ENCODE measurements at regions not wholly inside any gene's neighbourhood (a gene's known extent, or its start where the extent isn't known, plus 50 kb on each side); places are given as distances from the start of the nearest gene placed in this dataset.

GRCh38 chr5:97452646-97453045 lies 269.6 kb upstream of the RIOK2 start:
- H3K4me1 ChIP-seq (ENCODE audit: insufficient read depth, low read length), result no peaks in the 10 kb centered on the region
- no peak overlapping the region for H3K27ac ChIP-seq (ENCODE audit: low read depth in 1 of 2, low read length in 2 of 2)
- H3K27ac Mint-ChIP-seq, result no peak overlapping the region
- H3K4me1 Mint-ChIP-seq (ENCODE audit: low read depth), result no peaks in the 10 kb centered on the region
- no peaks in the 10 kb centered on the region for H3K36me3 ChIP-seq (ENCODE audit: insufficient read depth, low read length)
- ATAC-seq (ENCODE audit: poor library complexity) (no peak), DNase-seq (no peak)
- H3K9me3 ChIP-seq (ENCODE audit: control insufficient read depth in 1 of 2, insufficient read depth in 1 of 2, low read length in 2 of 2), result no peaks in the 10 kb centered on the region
- POLR2A ChIA-PET, result no interaction called here
- intact Hi-C loops (cut with DNase I, micrococcal nuclease), result no loop called here
- H3K4me3 ChIP-seq (ENCODE audit: low read length), result no peak overlapping the region
- no peak overlapping the region for H3K4me3 Mint-ChIP-seq
- H3K27me3 ChIP-seq (ENCODE audit: control insufficient read depth in 1 of 2, insufficient read depth in 2 of 2, low read length in 2 of 2), result no peaks in the 10 kb centered on the region
- H3K36me3 Mint-ChIP-seq (ENCODE audit: low read depth), result no peaks in the 10 kb centered on the region
- CTCF ChIA-PET, result no interaction called here
- no peaks in the 10 kb centered on the region for H3K27me3 Mint-ChIP-seq
- H3K9me3 Mint-ChIP-seq, result peaks cover 3% of the 10 kb centered on the region
- no peak for TF ChIP-seq CTCF (IDR thresholded peaks at IDR 0.05)

GRCh38 chr5:97453263-97453662 lies 270.2 kb upstream of the RIOK2 start:
- intact Hi-C loops (cut with DNase I, micrococcal nuclease), result no loop called here
- CTCF ChIA-PET, result no interaction called here
- POLR2A ChIA-PET, result no interaction called here

GRCh38 chr5:97454015-97454414 lies 271.0 kb upstream of the RIOK2 start:
- Histone ChIP-seq H3K4me3 (ENCODE audit: low read length) (no peak overlapping the region), H3K27ac (ENCODE audit: low read depth in 1 of 2, low read length in 2 of 2) (no peak overlapping the region), H3K36me3 (ENCODE audit: insufficient read depth, low read length) (no peaks in the 10 kb centered on the region), H3K4me1 (ENCODE audit: insufficient read depth, low read length) (no peaks in the 10 kb centered on the region), H3K9me3 (ENCODE audit: control insufficient read depth in 1 of 2, insufficient read depth in 1 of 2, low read length in 2 of 2) (no peaks in the 10 kb centered on the region), H3K27me3 (ENCODE audit: control insufficient read depth in 1 of 2, insufficient read depth in 2 of 2, low read length in 2 of 2) (no peaks in the 10 kb centered on the region)
- no peaks in the 10 kb centered on the region for H3K27me3 Mint-ChIP-seq
- peaks cover 3% of the 10 kb centered on the region for H3K9me3 Mint-ChIP-seq
- H3K27ac Mint-ChIP-seq, result no peak overlapping the region
- H3K36me3 Mint-ChIP-seq (ENCODE audit: low read depth), result no peaks in the 10 kb centered on the region
- H3K4me1 Mint-ChIP-seq (ENCODE audit: low read depth), result no peaks in the 10 kb centered on the region
- intact Hi-C loops (cut with DNase I, micrococcal nuclease), result no loop called here
- ChIA-PET POLR2A (no interaction called here), CTCF (no interaction called here)
- H3K4me3 Mint-ChIP-seq, result no peak overlapping the region
- no peak for DNase-seq
- TF ChIP-seq CTCF (IDR thresholded peaks at IDR 0.05), result no peak
- ATAC-seq (ENCODE audit: poor library complexity), result no peak

More at GRCh38 chr5:97453263-97453662, 270.2 kb upstream of the RIOK2 start:
- no peak for TF ChIP-seq CTCF (IDR thresholded peaks at IDR 0.05)
- no peak for ATAC-seq (ENCODE audit: poor library complexity)
- Histone ChIP-seq H3K27ac (ENCODE audit: low read depth in 1 of 2, low read length in 2 of 2) (no peak overlapping the region), H3K9me3 (ENCODE audit: control insufficient read depth in 1 of 2, insufficient read depth in 1 of 2, low read length in 2 of 2) (no peaks in the 10 kb centered on the region), H3K4me1 (ENCODE audit: insufficient read depth, low read length) (no peaks in the 10 kb centered on the region), H3K36me3 (ENCODE audit: insufficient read depth, low read length) (no peaks in the 10 kb centered on the region), H3K27me3 (ENCODE audit: control insufficient read depth in 1 of 2, insufficient read depth in 2 of 2, low read length in 2 of 2) (no peaks in the 10 kb centered on the region), H3K4me3 (ENCODE audit: low read length) (no peak overlapping the region)
- H3K9me3 Mint-ChIP-seq, result peaks cover 3% of the 10 kb centered on the region
- no peaks in the 10 kb centered on the region for H3K4me1 Mint-ChIP-seq (ENCODE audit: low read depth)
- H3K4me3 Mint-ChIP-seq, result no peak overlapping the region
- H3K27me3 Mint-ChIP-seq, result no peaks in the 10 kb centered on the region
- no peaks in the 10 kb centered on the region for H3K36me3 Mint-ChIP-seq (ENCODE audit: low read depth)
- H3K27ac Mint-ChIP-seq, result no peak overlapping the region
- no peak for DNase-seq
